ENCODE measurements at regions not wholly inside any gene's neighbourhood (a gene's known extent, or its start where the extent isn't known, plus 50 kb on each side); places are given as distances from the start of the nearest gene placed in this dataset.

- H3K9me3 ChIP-seq (ENCODE audit: low read length), result no peaks in the 10 kb centered on the region
- no peaks in the 10 kb centered on the region for H3F3A ChIP-seq (ENCODE audit: insufficient read depth, low read length)
- no peak overlapping the region for H3K9ac ChIP-seq (ENCODE audit: low read length)
- H4K20me1 ChIP-seq (ENCODE audit: insufficient read depth, low read length), result no peaks in the 10 kb centered on the region
- no peak overlapping the region for H3K4me2 ChIP-seq (ENCODE audit: low read length)
- no peak overlapping the region for H3K27ac ChIP-seq (ENCODE audit: low read depth, low read length, poor library complexity, severe bottlenecking)
- H3K4me1 ChIP-seq (ENCODE audit: insufficient read depth, low read length, severe bottlenecking), result no peaks in the 10 kb centered on the region
- no peaks in the 10 kb centered on the region for H3K79me2 ChIP-seq (ENCODE audit: insufficient read depth, low read length)
- no peaks in the 10 kb centered on the region for H3K9me2 ChIP-seq (ENCODE audit: low read depth, low read length)
- H3K4me3 ChIP-seq (ENCODE audit: low read depth, low read length, poor library complexity, severe bottlenecking), result no peak overlapping the region
- 0 out of 2 replicates have a peak, but pooled peaks cover 8% of the 10 kb centered on the region for H3K27me3 ChIP-seq (ENCODE audit: insufficient read depth, low read length)
- no peaks in the 10 kb centered on the region for H3K36me3 ChIP-seq (ENCODE audit: insufficient read depth, low read length)
- TF ChIP-seq EZH2 (IDR thresholded peaks at IDR 0.05; ENCODE audit: borderline replicate concordance, low read length) (no peak), CTCF (IDR thresholded peaks at IDR 0.05; ENCODE audit: low read length) (no peak)
- no peak overlapping the region for H2AFZ ChIP-seq (ENCODE audit: low read length)
Measured at GRCh38 chr6:33857093-33857931, 53.5 kb upstream of the MLN start.

- Histone ChIP-seq H3K4me1 (ENCODE audit: insufficient read depth, low read length, severe bottlenecking) (no peaks in the 10 kb centered on the region), H3K36me3 (ENCODE audit: insufficient read depth, low read length) (no peaks in the 10 kb centered on the region), H3K79me2 (ENCODE audit: insufficient read depth, low read length) (no peaks in the 10 kb centered on the region), H4K20me1 (ENCODE audit: insufficient read depth, low read length) (no peaks in the 10 kb centered on the region), H3K27ac (ENCODE audit: low read depth, low read length, poor library complexity, severe bottlenecking) (no peak overlapping the region), H2AFZ (ENCODE audit: low read length) (no peak overlapping the region), H3K4me3 (ENCODE audit: low read depth, low read length, poor library complexity, severe bottlenecking) (no peak overlapping the region), H3K9me2 (ENCODE audit: low read depth, low read length) (no peaks in the 10 kb centered on the region), H3K9ac (ENCODE audit: low read length) (no peak overlapping the region), H3K27me3 (ENCODE audit: insufficient read depth, low read length) (peaks cover 8% of the 10 kb centered on the region; the same call in 1 of the 2 replicates), H3F3A (ENCODE audit: insufficient read depth, low read length) (no peaks in the 10 kb centered on the region), H3K4me2 (ENCODE audit: low read length) (no peak overlapping the region), H3K9me3 (ENCODE audit: low read length) (no peaks in the 10 kb centered on the region)
- TF ChIP-seq EZH2 (IDR thresholded peaks at IDR 0.05; ENCODE audit: borderline replicate concordance, low read length) (no peak), CTCF (IDR thresholded peaks at IDR 0.05; ENCODE audit: low read length) (no peak)
Measured at GRCh38 chr6:33856655-33857054, 52.9 kb upstream of the MLN start.

- no peak overlapping the region for H3K4me3 ChIP-seq (ENCODE audit: low read depth, low read length, poor library complexity, severe bottlenecking)
- no peak overlapping the region for H3K4me2 ChIP-seq (ENCODE audit: low read length)
- no peak overlapping the region for H2AFZ ChIP-seq (ENCODE audit: low read length)
- peaks cover 12% of the 10 kb centered on the region; the same call in 1 of the 2 replicates for H3K27me3 ChIP-seq (ENCODE audit: insufficient read depth, low read length)
- H3K9me2 ChIP-seq (ENCODE audit: low read depth, low read length), result no peaks in the 10 kb centered on the region
- H3K9me3 ChIP-seq (ENCODE audit: low read length), result no peaks in the 10 kb centered on the region
- no peaks in the 10 kb centered on the region for H4K20me1 ChIP-seq (ENCODE audit: insufficient read depth, low read length)
- H3F3A ChIP-seq (ENCODE audit: insufficient read depth, low read length), result no peaks in the 10 kb centered on the region
- no peak overlapping the region for H3K9ac ChIP-seq (ENCODE audit: low read length)
- H3K36me3 ChIP-seq (ENCODE audit: insufficient read depth, low read length), result no peaks in the 10 kb centered on the region
- no peaks in the 10 kb centered on the region for H3K4me1 ChIP-seq (ENCODE audit: insufficient read depth, low read length, severe bottlenecking)
- no peak overlapping the region for H3K27ac ChIP-seq (ENCODE audit: low read depth, low read length, poor library complexity, severe bottlenecking)
- H3K79me2 ChIP-seq (ENCODE audit: insufficient read depth, low read length), result no peaks in the 10 kb centered on the region
- TF ChIP-seq CTCF (IDR thresholded peaks at IDR 0.05; ENCODE audit: low read length), result no peak
- TF ChIP-seq EZH2 (IDR thresholded peaks at IDR 0.05; ENCODE audit: borderline replicate concordance, low read length), result no peak
Measured at GRCh38 chr6:33856031-33856590, 52.3 kb upstream of the MLN start.

All from OCI-LY1 (cell line).